SK-N-SH (cell line): ENCODE measurements at regions not wholly inside any gene's neighbourhood (a gene's known extent, or its start where the extent isn't known, plus 50 kb on each side); places are given as distances from the start of the nearest gene placed in this dataset.

Experiments used
- CTCF ChIA-PET: fragments of 300-600, 350-600 bp; formaldehyde crosslinking; extraction: SDS; loops from one replicate; lab custom pipeline; 2021; lab: Yijun Ruan, JAX
- POLR2A ChIA-PET: fragments of 350-600 bp; sonication (Branson Sonifier 250); formaldehyde crosslinking; extraction: SDS; loops from one replicate; lab custom pipeline; 2020; ENCODE audit warnings: antibody characterized with exemption, inconsistent platforms; lab: Yijun Ruan, JAX
- DNase-seq: peaks from one replicate; pipeline ENCODE4 v3.0.0; 2012
- H2AFZ ChIP-seq: fragments of 200-600 bp; sonication (generic); 2 replicates; pipeline ENCODE4 v1.8.1; 2016; ENCODE audit warnings: antibody characterized with exemption, mild to moderate bottlenecking, low read depth
- H3F3A ChIP-seq: fragments of 200-600 bp; sonication (generic); replicated peaks from 2 replicates; pipeline ENCODE3; 2016; ENCODE audit warnings: antibody characterized with exemption, mild to moderate bottlenecking; ENCODE audit not compliant: insufficient read depth
- H3K27ac ChIP-seq, 2 experiments: fragments of 200-500 bp in 1 of 2; fragments of 200-600 bp in 1 of 2; sonication (Bioruptor generic) in 1 of 2; sonication (generic), shearing (Covaris generic) in 1 of 2; 2 replicates each; pipeline versions ENCODE4 v1.5.1 to v1.6.1; 2014 to 2016; ENCODE audit warnings: low read depth in 2 of 2, inconsistent platforms in 1 of 2, low read length in 1 of 2, mild to moderate bottlenecking in 1 of 2, mixed read lengths in 1 of 2
- H3K27me3 ChIP-seq: fragments of 200-600 bp; sonication (generic), shearing (Covaris generic); 2 replicates; pipeline ENCODE4 v1.6.1; 2016; ENCODE audit warnings: mixed run types; ENCODE audit not compliant: insufficient read depth
- H3K36me3 ChIP-seq, 2 experiments: fragments of 200-500 bp in 1 of 2; fragments of 200-600 bp in 1 of 2; sonication (Bioruptor generic) in 1 of 2; sonication (generic) in 1 of 2; replicated peaks in 1 of 2; 2 replicates each; pipeline versions ENCODE3 to v1.5.1; 2014 to 2016; ENCODE audit warnings: low read length in 1 of 2, mild to moderate bottlenecking in 1 of 2; ENCODE audit not compliant: insufficient read depth in 2 of 2, control insufficient read depth in 1 of 2
- H3K4me1 ChIP-seq, 2 experiments: fragments of 200-500 bp in 1 of 2; fragments of 200-600 bp in 1 of 2; sonication (Bioruptor generic) in 1 of 2; sonication (generic), shearing (Covaris generic) in 1 of 2; 2 replicates each; pipeline versions ENCODE4 v1.5.1 to v1.6.1; 2014 to 2016; ENCODE audit warnings: low read depth in 1 of 2, low read length in 1 of 2, mixed run types in 1 of 2; ENCODE audit not compliant: insufficient read depth in 2 of 2, control insufficient read depth in 1 of 2
- H3K4me2 ChIP-seq: fragments of 200-600 bp; sonication (generic), shearing (Covaris generic); 2 replicates; pipeline ENCODE4 v1.6.1; 2017; ENCODE audit warnings: mixed run types
- H3K4me3 ChIP-seq, 2 experiments: fragments of 200-500 bp in 1 of 2; fragments of 200-600 bp in 1 of 2; sonication (Bioruptor generic) in 1 of 2; sonication (generic), shearing (Covaris generic) in 1 of 2; 2 replicates each; pipeline versions ENCODE4 v1.5.1 to v1.8.1; 2014 to 2016; ENCODE audit warnings: low read depth in 2 of 2, inconsistent platforms in 1 of 2, low read length in 1 of 2, mild to moderate bottlenecking in 1 of 2, mixed read lengths in 1 of 2, moderate library complexity in 1 of 2
- H3K79me2 ChIP-seq: fragments of 200-600 bp; sonication (generic); 2 replicates; pipeline ENCODE4 v1.8.1; 2017; ENCODE audit warnings: mild to moderate bottlenecking; ENCODE audit not compliant: insufficient read depth
- H3K9ac ChIP-seq: fragments of 200-600 bp; sonication (generic); 2 replicates; pipeline ENCODE4 v1.6.1; 2017; ENCODE audit warnings: mixed run types
- H3K9me2 ChIP-seq: fragments of 200-600 bp; sonication (generic); 2 replicates; pipeline ENCODE4 v1.6.1; 2017; ENCODE audit warnings: mixed run types
- H3K9me3 ChIP-seq: fragments of 200-600 bp; sonication (generic); 2 replicates; pipeline ENCODE4 v1.6.1; 2017; ENCODE audit warnings: mixed run types, mild to moderate bottlenecking, moderate library complexity
- H4K20me1 ChIP-seq: fragments of 200-600 bp; sonication (generic); 2 replicates; pipeline ENCODE4 v1.6.1; 2017; ENCODE audit warnings: mild to moderate bottlenecking, mixed run types; ENCODE audit not compliant: insufficient read depth
- CHD2 ChIP-seq: fragments of 150-350 bp; IDR thresholded peaks from 2 replicates; pipeline ENCODE4 v1.6.1; 2018; ENCODE audit warnings: low read length; ENCODE audit not compliant: partially characterized antibody
- CTCF ChIP-seq: fragments of 200-600 bp; sonication (generic); IDR thresholded peaks from 2 replicates; pipeline ENCODE4 v1.6.1; 2017; ENCODE audit warnings: antibody characterized with exemption, mild to moderate bottlenecking, moderate library complexity
- EP300 ChIP-seq, 2 experiments: IDR thresholded peaks; 2 replicates each; pipeline versions ENCODE4 v1.4.0 to v1.6.1; 2012; ENCODE audit warnings: borderline replicate concordance in 1 of 2, low read depth in 1 of 2, low read length in 1 of 2
- EZH2phosphoT487 ChIP-seq: fragments of 200-600 bp; sonication (generic); IDR thresholded peaks from 2 replicates; pipeline ENCODE4 v1.6.1; 2017; ENCODE audit warnings: low read depth, mixed run types, mild to moderate bottlenecking, antibody characterized with exemption, moderate library complexity, borderline replicate concordance
- FOSL2 ChIP-seq: IDR thresholded peaks from 2 replicates; pipeline ENCODE4 v1.4.0; 2012; ENCODE audit warnings: low read depth, mild to moderate bottlenecking, moderate library complexity, borderline replicate concordance
- FOXJ3 ChIP-seq: sonication (generic); formaldehyde crosslinking; IDR thresholded peaks from 2 replicates; pipeline ENCODE4 v1.5.1; 2020; ENCODE audit warnings: mild to moderate bottlenecking, missing genetic modification reagents
- FOXM1 ChIP-seq: IDR thresholded peaks from 2 replicates; pipeline ENCODE4 v1.4.0; 2012; ENCODE audit warnings: low read depth, mild to moderate bottlenecking
- IRF3 ChIP-seq: fragments of 150-350 bp; IDR thresholded peaks from 2 replicates; pipeline ENCODE4 v1.6.1; 2016; ENCODE audit warnings: mild to moderate bottlenecking, low read depth, low read length
- JUND ChIP-seq: IDR thresholded peaks from 2 replicates; pipeline ENCODE4 v1.4.0; 2012
- MAX ChIP-seq: IDR thresholded peaks from 2 replicates; pipeline ENCODE4 v1.4.0; 2012; ENCODE audit warnings: low read depth
- MEF2A ChIP-seq: IDR thresholded peaks from 2 replicates; pipeline ENCODE4 v1.4.0; 2012; ENCODE audit warnings: low read depth, borderline replicate concordance
- PBX3 ChIP-seq: IDR thresholded peaks from 2 replicates; pipeline ENCODE4; 2012
- POLR2AphosphoS5 ChIP-seq: IDR thresholded peaks from 2 replicates; pipeline ENCODE4 v1.6.1; 2012; ENCODE audit warnings: low read depth, low read length
- REST ChIP-seq: IDR thresholded peaks from 2 replicates; pipeline ENCODE4 v1.6.1; 2012; ENCODE audit warnings: mild to moderate bottlenecking, low read depth, low read length, moderate library complexity
- SIN3A ChIP-seq: IDR thresholded peaks from 2 replicates; pipeline ENCODE4 v1.6.1; 2012; ENCODE audit warnings: low read depth, mild to moderate bottlenecking, low read length, moderate library complexity, borderline replicate concordance
- TCF12 ChIP-seq: IDR thresholded peaks from 2 replicates; pipeline ENCODE4 v1.4.0; 2012
- TEAD4 ChIP-seq: IDR thresholded peaks from 2 replicates; pipeline ENCODE4 v1.4.0; 2012; ENCODE audit warnings: mild to moderate bottlenecking, borderline replicate concordance; ENCODE audit not compliant: insufficient read depth
- WGBS: methylation state at CpG from one replicate; pipeline ENCODE4 v1.1.6; 2017; ENCODE audit warnings: low lambda C conversion rate; 5-methylcytosine and 5-hydroxymethylcytosine counted together

- TF ChIP-seq EP300 (IDR thresholded peaks at IDR 0.05; ENCODE audit: borderline replicate concordance in 1 of 2, low read depth in 1 of 2, low read length in 1 of 2) (no peak), FOSL2 (no peak)
These were observed 504.4 kb downstream of the NTRK2 start (continued) for GRCh38 chr9:85173967-85174366.

GRCh38 chr9:85172001-85172978 is 502.8 kb downstream of the NTRK2 start:
- H3K9me3 ChIP-seq: no peaks in the 10 kb centered on the region
- H3F3A ChIP-seq: no peaks in the 10 kb centered on the region
- H3K27me3 ChIP-seq: no peaks in the 10 kb centered on the region
- H3K4me1 ChIP-seq: no peaks in the 10 kb centered on the region; a peak in 1 of 4 replicates
- 49% methylated on average over 6 of the region's 7 CpGs for WGBS
- H3K9ac ChIP-seq: no peak overlapping the region
- no peaks in the 10 kb centered on the region for H3K9me2 ChIP-seq
- H3K4me3 ChIP-seq: no peak overlapping the region
- H3K79me2 ChIP-seq: no peaks in the 10 kb centered on the region
- CTCF ChIA-PET: interaction anchor here (1.8 kb wide), 1 partner anchor 253 kb away, joined by 4 read pairs; no protein-coding TSS in a partner anchor
- H3K4me2 ChIP-seq: no peak overlapping the region
- no peak for DNase-seq
- POLR2A ChIA-PET: no interaction called here
- no peaks in the 10 kb centered on the region for H4K20me1 ChIP-seq
- H2AFZ ChIP-seq: no peak overlapping the region
- TF ChIP-seq FOXM1 (no peak), POLR2AphosphoS5 (no peak), TEAD4 (no peak), JUND (no peak), FOXJ3 (CRISPR knock-in tag) (no peak), CHD2 (no peak), FOSL2 (no peak), MEF2A (no peak), REST (no peak), TCF12 (no peak), MAX (no peak), EZH2phosphoT487 (no peak), IRF3 (no peak), SIN3A (no peak), EP300 (IDR thresholded peaks at IDR 0.05; ENCODE audit: borderline replicate concordance in 1 of 2, low read depth in 1 of 2, low read length in 1 of 2) (no peak), CTCF (no peak), PBX3 (no peak)
- TF ChIP-seq, all 33 proteins: peak for 0
- Histone ChIP-seq H3K36me3 (no peaks in the 10 kb centered on the region), H3K27ac (no peak overlapping the region)
